ENCODE measurements at regions not wholly inside any gene's neighbourhood (a gene's known extent, or its start where the extent isn't known, plus 50 kb on each side); places are given as distances from the start of the nearest gene placed in this dataset.

DNA sequence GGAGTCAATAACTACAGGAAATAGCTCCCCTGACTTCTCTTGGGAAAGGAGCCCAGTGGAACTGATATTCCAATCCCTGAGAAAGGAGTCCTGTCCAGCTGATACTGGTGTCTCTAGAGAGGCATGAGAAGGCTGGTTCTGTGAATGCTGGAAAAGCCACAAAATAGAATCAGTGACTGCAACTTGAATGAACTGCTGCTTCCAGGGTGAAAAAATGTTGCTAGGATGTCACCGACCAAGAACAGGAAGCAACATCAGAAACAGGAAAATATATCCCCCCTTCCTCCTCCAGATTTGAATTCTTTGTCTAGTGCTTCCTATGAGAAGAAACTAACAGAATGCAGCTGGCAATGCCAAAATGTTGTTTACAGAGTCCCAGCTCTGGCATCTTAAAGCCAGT is 269.3 kb upstream of the LYPLAL1 start:
- TF ChIP-seq, protein P1, sequence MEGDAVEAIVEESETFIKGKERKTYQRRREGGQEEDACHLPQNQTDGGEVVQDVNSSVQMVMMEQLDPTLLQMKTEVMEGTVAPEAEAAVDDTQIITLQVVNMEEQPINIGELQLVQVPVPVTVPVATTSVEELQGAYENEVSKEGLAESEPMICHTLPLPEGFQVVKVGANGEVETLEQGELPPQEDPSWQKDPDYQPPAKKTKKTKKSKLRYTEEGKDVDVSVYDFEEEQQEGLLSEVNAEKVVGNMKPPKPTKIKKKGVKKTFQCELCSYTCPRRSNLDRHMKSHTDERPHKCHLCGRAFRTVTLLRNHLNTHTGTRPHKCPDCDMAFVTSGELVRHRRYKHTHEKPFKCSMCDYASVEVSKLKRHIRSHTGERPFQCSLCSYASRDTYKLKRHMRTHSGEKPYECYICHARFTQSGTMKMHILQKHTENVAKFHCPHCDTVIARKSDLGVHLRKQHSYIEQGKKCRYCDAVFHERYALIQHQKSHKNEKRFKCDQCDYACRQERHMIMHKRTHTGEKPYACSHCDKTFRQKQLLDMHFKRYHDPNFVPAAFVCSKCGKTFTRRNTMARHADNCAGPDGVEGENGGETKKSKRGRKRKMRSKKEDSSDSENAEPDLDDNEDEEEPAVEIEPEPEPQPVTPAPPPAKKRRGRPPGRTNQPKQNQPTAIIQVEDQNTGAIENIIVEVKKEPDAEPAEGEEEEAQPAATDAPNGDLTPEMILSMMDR (IDR thresholded peaks at IDR 0.05) = no peak
- TF ChIP-seq EP300 (IDR thresholded peaks at IDR 0.05) = no peak
- no peak for TF ChIP-seq POLR2A (IDR thresholded peaks at IDR 0.05)

Measured in ovary (tissue), 3 donors.